Coronary artery (tissue), 2 donors: ENCODE measurements at regions not wholly inside any gene's neighbourhood (a gene's known extent, or its start where the extent isn't known, plus 50 kb on each side); places are given as distances from the start of the nearest gene placed in this dataset.

Source experiments
- DNase-seq: peaks from one replicate; pipeline ENCODE4 v3.0.0-alpha.2; 2017; ENCODE audit warnings: low spot score
- H3K27ac ChIP-seq, 2 donors: fragments of 200-600 bp; sonication (generic); one replicate each; pipeline ENCODE4 v1.5.1; 2016 to 2019
- H3K4me3 ChIP-seq: fragments of 200-600 bp; sonication (generic); 2 replicates; pipeline ENCODE4 v1.5.1; 2016; ENCODE audit warnings: mild to moderate bottlenecking, moderate library complexity
- CTCF ChIP-seq: fragments of 200-600 bp; sonication (generic); IDR thresholded peaks from one replicate; pipeline ENCODE4 v1.5.1; 2019; ENCODE audit warnings: antibody characterized with exemption

DNA sequence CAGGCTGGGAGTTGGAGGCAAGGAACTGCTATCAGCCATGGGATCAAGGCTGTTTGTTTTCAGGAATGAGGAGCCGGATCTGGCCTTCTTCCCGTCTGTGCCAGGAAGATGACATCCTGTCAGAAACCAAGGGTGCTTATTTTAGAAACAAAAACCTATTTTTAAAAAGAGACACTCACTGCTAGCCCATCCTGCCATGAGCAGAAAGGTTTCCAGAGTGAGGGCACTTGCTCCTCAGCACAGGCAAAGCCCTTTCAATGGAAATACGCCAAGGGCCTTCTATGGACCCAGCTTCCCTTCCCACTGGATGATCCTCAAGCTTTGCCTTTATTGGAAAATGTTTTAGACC lies 132.6 kb upstream of the FSTL4 start:
- peak; percentile 11 for DNase-seq
- Histone ChIP-seq H3K4me3 (no peak overlapping the region), H3K27ac (no peak overlapping the region)
- TF ChIP-seq CTCF: no peak

GRCh38 chr5:133744051-133744959 lies 132.0 kb upstream of the FSTL4 start:
- TF ChIP-seq CTCF: no peak
- no peak overlapping the region for H3K4me3 ChIP-seq
- H3K27ac ChIP-seq: no peak overlapping the region
- DNase-seq: peak; percentile 26

DNA sequence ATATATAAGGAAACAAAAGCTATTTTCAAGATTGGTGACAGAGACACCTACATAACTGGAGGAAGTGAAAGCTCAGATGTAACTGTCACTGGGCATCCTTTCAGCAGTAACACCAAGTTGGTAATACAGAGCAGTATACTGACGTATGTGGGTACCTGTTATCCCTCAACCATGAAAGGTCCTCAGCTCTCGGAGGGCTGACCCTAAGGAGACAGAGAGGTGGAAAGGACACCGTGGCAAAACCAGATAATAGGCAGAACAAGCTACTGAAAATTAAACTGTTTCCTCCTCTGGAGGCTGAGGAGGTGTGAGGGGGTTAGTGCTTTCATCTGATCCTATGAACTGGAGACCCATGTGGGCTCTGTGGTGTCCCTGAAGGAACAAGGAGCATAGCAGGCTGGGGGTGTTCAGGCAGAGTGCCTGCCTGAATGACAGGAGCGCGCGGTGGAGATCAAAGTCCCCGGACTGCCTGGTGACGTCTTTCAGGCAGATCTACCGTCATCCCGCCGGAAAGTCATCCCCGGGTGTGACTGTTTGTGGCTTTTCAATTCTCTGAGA lies 130.2 kb upstream of the FSTL4 start:
- Histone ChIP-seq H3K4me3 (no peak overlapping the region), H3K27ac (no peak overlapping the region)
- TF ChIP-seq CTCF: no peak
- DNase-seq: peak; percentile 52

- H3K27ac ChIP-seq: no peak overlapping the region
- H3K4me3 ChIP-seq: no peak overlapping the region
- TF ChIP-seq CTCF: no peak
- DNase-seq: no peak
Observed at GRCh38 chr5:133741818-133742355, 129.5 kb upstream of the FSTL4 start.

- no peak overlapping the region for H3K27ac ChIP-seq
- no peak for TF ChIP-seq CTCF
- no peak overlapping the region for H3K4me3 ChIP-seq
- DNase-seq: no peak
Observed at GRCh38 chr5:133741396-133741795, 129.1 kb upstream of the FSTL4 start.

DNA sequence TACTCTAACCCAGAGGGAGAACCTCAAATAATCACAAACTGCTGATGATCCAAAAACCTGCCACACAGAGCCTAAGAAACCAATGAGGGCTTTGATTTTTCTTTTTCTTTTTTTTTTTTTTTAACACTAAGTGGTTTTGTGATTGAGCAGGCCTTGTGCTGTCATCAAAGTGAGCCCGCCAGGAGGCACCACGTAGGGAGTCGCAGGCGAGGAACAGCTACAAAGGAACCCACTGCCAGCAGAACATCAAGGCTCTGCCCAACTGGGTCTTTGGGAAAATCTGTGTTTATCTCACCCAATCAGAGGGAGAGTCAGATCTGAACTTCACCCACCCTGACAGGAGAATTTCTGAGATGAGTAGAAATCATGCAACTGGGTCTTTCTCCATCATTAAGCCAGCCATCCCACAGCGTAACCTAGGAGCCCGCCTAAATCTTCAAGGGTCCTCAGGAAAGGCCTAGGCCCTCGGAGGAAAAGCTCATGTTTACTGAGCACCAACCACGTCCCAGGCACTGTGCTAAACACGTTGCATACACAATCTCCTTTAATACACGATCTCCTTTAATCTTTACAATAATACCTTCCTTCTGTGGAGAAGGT lies 126.9 kb upstream of the FSTL4 start:
- Histone ChIP-seq H3K4me3 (no peak overlapping the region), H3K27ac (no peak overlapping the region)
- no peak for DNase-seq
- TF ChIP-seq CTCF: no peak
